HG02678 (cell line): ENCODE measurements at regions not wholly inside any gene's neighbourhood (a gene's known extent, or its start where the extent isn't known, plus 50 kb on each side); places are given as distances from the start of the nearest gene placed in this dataset.

Source experiments
- ATAC-seq: cut with Tn5 transposase; IDR thresholded peaks from one replicate; pipeline ENCODE4 v1.9.1; 2021; ENCODE audit warnings: mild to moderate bottlenecking, moderate library complexity; ENCODE audit not compliant: unreplicated experiment

GRCh38 chr1:222301652-222302051 lies 246.3 kb downstream of the HHIPL2 start:
- no peak for ATAC-seq

GRCh38 chr1:222299524-222299923 lies 248.4 kb downstream of the HHIPL2 start:
- ATAC-seq, result no peak

GRCh38 chr1:222290866-222291265 lies 257.0 kb downstream of the HHIPL2 start:
- ATAC-seq, result no peak

DNA sequence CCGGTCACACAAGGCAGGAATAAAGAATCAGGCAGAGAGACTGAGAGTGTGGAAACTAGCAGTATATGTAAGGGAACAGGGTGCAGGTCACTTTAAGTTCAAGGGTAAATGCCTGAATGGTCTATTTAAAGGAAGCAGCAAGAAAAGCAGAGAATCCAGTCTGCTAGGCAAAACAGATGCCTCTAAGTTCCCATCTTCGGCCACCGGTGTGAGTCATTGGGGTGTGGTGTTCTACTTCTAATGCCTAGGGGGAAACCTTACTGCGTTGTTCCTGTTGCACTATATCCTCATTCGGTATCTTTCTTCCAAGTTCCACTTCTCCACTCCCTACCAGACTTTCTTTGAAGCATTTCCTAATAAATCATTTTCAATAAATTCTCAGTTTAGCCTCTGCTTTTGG lies 259.9 kb downstream of the HHIPL2 start:
- no peak for ATAC-seq

GRCh38 chr1:222286011-222286410 lies 261.9 kb downstream of the HHIPL2 start:
- no peak for ATAC-seq

DNA sequence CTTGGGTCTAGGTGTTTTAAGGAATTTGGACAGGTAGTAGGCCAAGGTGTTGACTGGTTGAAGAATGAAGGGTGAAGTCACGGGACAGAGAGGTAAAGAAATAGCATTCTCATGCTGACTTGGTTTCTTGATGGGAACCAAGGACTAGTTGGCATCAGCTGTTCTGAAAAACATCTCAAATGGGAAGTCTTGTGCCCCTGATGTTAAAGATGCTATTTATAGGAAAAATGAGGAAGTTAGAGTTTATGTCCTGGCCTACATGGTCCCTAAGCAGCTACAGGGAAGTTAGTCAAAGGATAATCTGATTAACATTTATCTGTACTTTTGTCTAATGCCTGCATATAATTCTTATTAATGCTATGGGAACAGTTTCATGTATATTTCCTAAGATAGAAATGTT lies 262.4 kb downstream of the HHIPL2 start:
- ATAC-seq, result no peak

DNA sequence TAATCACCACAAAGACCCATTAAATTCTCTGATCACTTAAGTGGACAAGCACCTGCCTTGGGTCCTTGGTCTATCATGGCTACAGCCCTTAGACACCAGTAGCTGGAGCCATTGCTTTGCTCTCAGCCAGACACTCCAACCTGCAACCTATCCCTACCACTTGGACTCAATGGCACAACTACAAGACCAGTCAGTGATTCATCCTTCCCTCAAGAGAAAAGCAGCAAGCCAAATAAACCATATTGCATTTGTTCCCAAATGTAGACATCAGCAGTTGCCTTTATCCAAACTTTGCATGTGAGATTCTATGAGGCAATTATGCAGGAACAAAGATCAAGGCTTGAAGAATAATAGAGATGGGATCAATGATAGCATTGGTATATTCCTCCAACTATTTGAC lies 263.4 kb downstream of the HHIPL2 start:
- no peak for ATAC-seq

GRCh38 chr1:222283147-222283768 lies 264.6 kb downstream of the HHIPL2 start:
- ATAC-seq, result no peak

- no peak for ATAC-seq
Observed at GRCh38 chr1:222279591-222279990, 268.3 kb downstream of the HHIPL2 start.

GRCh38 chr1:222278501-222278900 lies 269.4 kb downstream of the HHIPL2 start:
- no peak for ATAC-seq

DNA sequence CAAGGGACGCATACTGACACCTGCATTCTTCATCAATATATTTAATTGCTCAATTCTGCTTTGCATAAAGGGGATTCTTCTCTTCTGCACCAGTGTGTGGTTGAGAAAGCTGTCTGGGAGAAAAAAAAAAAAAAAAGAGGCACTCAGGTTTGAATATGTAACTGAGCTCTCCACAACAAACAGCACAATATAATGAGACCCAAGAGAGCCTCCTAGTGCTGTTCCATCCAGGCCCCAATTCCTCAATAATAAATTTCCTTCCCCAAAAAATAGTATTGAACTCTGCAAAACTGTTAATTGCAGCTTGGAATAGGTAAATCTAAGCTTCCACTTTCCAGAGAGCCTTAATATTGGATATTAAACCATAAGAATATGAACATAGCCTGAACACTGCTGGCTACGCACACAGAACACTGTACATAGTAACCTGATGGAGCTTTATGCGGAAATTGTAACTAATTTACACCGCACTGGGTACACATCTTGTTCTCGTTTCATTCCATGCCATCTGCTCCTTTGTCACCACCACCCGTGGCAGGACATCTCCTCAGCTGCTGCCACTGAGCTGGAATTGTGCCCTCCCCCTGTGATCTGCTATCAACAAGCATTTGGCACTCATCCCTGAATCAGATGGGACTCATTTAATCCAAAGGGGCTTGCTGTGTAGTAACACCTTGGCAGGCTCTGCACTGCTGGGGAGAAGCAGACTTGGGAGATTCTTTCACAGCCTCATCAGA lies 272.0 kb downstream of the HHIPL2 start:
- no peak for ATAC-seq

DNA sequence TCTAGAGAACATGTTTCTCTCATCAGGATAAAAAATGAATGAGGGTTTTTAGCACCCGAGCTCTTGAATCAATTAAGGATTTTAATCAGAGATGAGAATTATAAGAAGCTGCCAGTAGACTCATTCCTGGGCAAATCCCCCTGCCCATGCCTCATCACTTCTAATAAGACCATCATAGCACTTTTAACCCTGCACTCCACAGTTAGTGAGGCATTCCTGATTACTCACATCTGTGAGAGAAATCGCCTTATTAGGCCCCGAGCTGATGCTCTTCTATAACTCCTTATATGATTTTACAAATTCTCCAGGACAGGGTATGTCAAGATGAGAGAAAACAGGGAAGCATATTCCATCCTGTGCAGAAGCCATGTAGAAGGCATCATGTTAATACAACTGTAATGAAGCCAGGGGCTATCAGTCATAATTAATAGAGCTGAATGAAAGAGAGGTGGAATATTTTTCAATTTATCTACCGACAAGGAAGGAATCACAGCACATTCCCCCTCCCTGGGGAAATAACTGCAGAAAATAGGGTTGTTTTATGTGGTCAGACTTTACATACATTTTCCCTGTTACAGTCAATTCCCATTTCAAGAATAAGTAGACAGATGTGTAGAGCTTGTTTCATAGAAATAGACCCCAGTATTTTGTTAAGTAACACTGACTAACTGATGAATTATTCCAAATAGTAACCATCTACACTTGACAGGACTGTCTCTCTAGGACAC lies 272.7 kb downstream of the HHIPL2 start:
- ATAC-seq, result no peak

- no peak for ATAC-seq
Observed at GRCh38 chr1:222266223-222267196, 281.4 kb downstream of the HHIPL2 start.

DNA sequence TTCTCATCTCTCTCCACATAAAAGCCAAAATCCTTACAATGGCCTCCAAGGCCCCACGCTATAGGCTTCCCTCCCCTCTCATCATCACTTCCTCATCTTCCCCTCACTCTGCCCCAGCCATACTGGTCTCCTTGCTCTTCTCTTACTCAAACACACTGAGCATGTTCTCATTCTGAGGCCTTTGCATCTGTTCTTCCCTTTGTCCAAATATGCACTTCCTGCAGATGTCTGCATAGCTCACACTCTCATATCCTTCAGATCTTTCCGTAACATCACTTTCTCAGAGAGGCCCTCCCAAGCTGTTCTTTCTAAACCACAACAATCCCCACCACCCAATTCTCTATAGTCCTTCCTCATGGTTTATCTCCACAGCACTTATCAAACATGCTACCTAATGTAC lies 284.1 kb downstream of the HHIPL2 start:
- ATAC-seq, result no peak

- ATAC-seq, result no peak
Observed at GRCh38 chr1:222257027-222257426, 290.9 kb downstream of the HHIPL2 start.

GRCh38 chr1:222256058-222256457 lies 291.8 kb downstream of the HHIPL2 start:
- ATAC-seq, result no peak

DNA sequence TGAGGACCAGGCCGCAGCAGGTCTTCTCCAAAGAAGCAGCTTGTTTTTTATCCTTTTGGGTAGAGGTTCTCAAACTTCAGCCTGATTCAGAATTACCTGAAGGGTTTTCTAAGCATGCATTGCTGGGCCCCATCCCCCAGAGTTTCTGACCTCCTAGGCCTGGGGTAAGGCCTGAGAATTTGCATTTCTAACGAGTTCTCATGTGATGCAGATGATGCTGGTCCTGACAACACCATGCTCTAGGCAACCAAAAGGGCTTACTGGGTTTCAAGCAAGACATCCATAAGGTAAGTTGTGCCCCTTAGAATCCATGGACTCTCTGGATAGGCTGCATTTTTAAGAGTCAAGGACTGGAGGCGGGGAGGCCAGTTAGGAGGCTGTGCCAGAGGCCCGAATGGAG lies 295.1 kb downstream of the HHIPL2 start:
- no peak for ATAC-seq

- no peak for ATAC-seq
Observed at GRCh38 chr1:222251847-222252246, 296.1 kb downstream of the HHIPL2 start.

DNA sequence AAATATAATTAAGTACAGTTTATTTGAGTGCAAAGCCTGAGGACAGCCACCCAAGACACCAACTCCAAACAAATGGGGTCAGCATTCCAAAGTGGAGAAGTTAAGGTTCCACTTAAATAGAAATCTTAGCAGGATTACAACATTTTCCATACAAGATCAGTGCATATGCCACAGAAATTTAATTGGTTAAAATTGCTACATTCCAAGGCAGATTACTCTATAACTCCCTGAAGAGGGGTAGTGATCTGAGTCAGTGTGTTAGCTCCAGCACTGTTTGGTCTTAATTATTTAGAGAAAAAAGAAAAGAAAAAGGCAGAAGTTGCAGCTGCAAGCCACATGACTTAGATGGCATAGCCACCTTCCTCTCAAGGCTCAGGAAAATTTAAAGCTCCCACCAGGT lies 297.5 kb downstream of the HHIPL2 start:
- no peak for ATAC-seq

- no peak for ATAC-seq
Observed at GRCh38 chr1:222247811-222248310, 300.0 kb downstream of the HHIPL2 start.

DNA sequence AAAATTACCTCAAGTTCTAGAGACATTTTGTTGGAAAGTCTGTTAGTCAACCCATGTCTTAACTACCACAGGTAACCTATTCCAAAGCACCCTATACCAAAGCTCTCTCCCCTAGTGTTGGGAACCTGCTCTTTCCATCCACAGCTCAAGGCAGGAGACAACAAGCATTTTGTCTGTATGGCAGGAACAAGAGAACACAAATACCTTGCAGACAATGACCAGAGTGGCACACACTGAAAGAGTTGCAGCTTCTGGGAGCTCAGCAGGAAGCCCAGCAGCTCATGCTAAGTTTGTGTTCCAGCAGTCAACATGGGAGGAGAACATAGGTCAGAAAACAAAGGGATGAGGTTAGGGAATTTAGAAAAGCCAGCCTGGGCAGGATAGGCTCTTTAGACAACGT lies 300.8 kb downstream of the HHIPL2 start:
- ATAC-seq, result no peak
